PC-9 (cell line): ENCODE measurements at regions not wholly inside any gene's neighbourhood (a gene's known extent, or its start where the extent isn't known, plus 50 kb on each side); places are given as distances from the start of the nearest gene placed in this dataset.

Experiments
- BruUV-seq: library from RNA; stranded (reverse); fragments of 400-500 nt; replicated peaks from 2 replicates; lab custom pipeline; 2021; lab: Mats Ljungman, UMichigan
- CTCF ChIA-PET: fragments of 300-600 bp; sonication (Branson Sonifier 250); formaldehyde crosslinking; loops from one replicate; lab custom pipeline; 2022; ENCODE audit warnings: antibody characterized with exemption; lab: Charles Lee
- POLR2A ChIA-PET: fragments of 300-600 bp; sonication (Branson Sonifier 250); formaldehyde crosslinking; loops from one replicate; lab custom pipeline; 2022; ENCODE audit warnings: antibody characterized with exemption; ENCODE audit not compliant: unreplicated experiment; lab: Charles Lee
- DNase-seq, 2 experiments: peaks; one replicate each; pipeline versions ENCODE4 v3.0.0 to v3.0.0-alpha.2; 2015 to 2022; ENCODE audit warnings: mixed read lengths in 1 of 2
- H2AFZ ChIP-seq: fragments of 200-600 bp; sonication (generic); 2 replicates; pipeline ENCODE4 v1.8.1; 2017; ENCODE audit warnings: antibody characterized with exemption
- H3F3A ChIP-seq: fragments of 200-600 bp; sonication (generic); 2 replicates; pipeline ENCODE4 v1.8.1; 2017; ENCODE audit warnings: antibody characterized with exemption, mild to moderate bottlenecking, low read depth; ENCODE audit not compliant: insufficient read depth
- H3K27ac ChIP-seq: fragments of 200-600 bp; sonication (generic); 2 replicates; pipeline ENCODE4 v1.6.1; 2016; ENCODE audit warnings: mixed run types
- H3K27me3 ChIP-seq: fragments of 200-600 bp; sonication (generic); 2 replicates; pipeline ENCODE4 v1.6.1; 2016; ENCODE audit warnings: low read depth, mixed run types; ENCODE audit not compliant: insufficient read depth
- H3K36me3 ChIP-seq: fragments of 200-600 bp; sonication (generic); 2 replicates; pipeline ENCODE4 v1.6.1; 2016; ENCODE audit warnings: low read depth, mixed run types
- H3K4me1 ChIP-seq: fragments of 200-600 bp; sonication (generic); replicated peaks from 2 replicates; pipeline ENCODE4 v1.6.1; 2016; ENCODE audit warnings: mixed run types; ENCODE audit not compliant: insufficient read depth
- H3K4me2 ChIP-seq: fragments of 200-600 bp; sonication (generic); 2 replicates; pipeline ENCODE4 v1.6.1; 2017; ENCODE audit warnings: mixed run types
- H3K4me3 ChIP-seq: fragments of 200-600 bp; sonication (generic); 2 replicates; pipeline ENCODE4 v1.6.1; 2016; ENCODE audit warnings: mixed run types
- H3K79me2 ChIP-seq: fragments of 200-600 bp; sonication (generic); 2 replicates; pipeline ENCODE4 v1.6.1; 2017; ENCODE audit warnings: low read depth, mixed run types
- H3K9me2 ChIP-seq: fragments of 200-600 bp; sonication (generic); 2 replicates; pipeline ENCODE4 v1.8.1; 2017; ENCODE audit warnings: mild to moderate bottlenecking; ENCODE audit not compliant: insufficient read depth
- H3K9me3 ChIP-seq: fragments of 200-600 bp; sonication (generic); 2 replicates; pipeline ENCODE4 v1.8.1; 2016; ENCODE audit warnings: low read depth; ENCODE audit not compliant: insufficient read depth
- H4K20me1 ChIP-seq: fragments of 200-600 bp; sonication (generic); 2 replicates; pipeline ENCODE4 v1.8.1; 2017; ENCODE audit not compliant: insufficient read depth
- EZH2 ChIP-seq: fragments of 200-600 bp; sonication (generic); IDR thresholded peaks from 2 replicates; pipeline ENCODE4 v1.8.0; 2017; ENCODE audit warnings: antibody characterized with exemption, low read depth
- intact Hi-C: fragments of 100-400 bp; cut with micrococcal nuclease; formaldehyde crosslinking; loops from one replicate; pipeline ENCODE4 v1.10.0; 2022; ENCODE audit not compliant: unreplicated experiment
- TF ChIP-seq, protein P1 (sequence below): fragments of 200-600 bp; sonication (generic); conservative IDR thresholded peaks from 2 replicates; pipeline ENCODE4 v1.6.1; 2017; ENCODE audit warnings: mixed run types, antibody characterized with exemption, mild to moderate bottlenecking, moderate library complexity

DNA sequence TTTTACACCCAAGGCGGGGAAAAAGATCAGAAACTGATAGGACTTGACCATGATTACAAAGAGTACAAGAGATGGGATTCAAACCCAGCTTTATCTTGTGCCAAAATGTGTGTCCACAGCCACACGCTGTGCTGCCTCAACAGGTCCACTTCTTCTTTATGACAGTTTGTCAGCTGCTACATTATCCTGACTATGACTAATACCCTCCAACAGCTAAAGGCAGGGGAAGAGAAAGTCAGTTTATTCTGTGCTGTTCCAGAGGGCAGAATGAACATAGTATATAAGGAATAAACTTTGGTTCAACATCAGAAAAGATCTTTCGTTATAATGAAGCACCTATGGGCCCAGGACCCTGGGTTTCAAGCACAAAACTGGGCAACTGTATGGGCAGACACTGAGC is 668.2 kb upstream of the TENM4 start:
- Histone ChIP-seq H3F3A (no peaks in the 10 kb centered on the region), H3K9me2 (no peaks in the 10 kb centered on the region; the same call in 1 of the 2 replicates), H3K9me3 (no peaks in the 10 kb centered on the region), H3K4me2 (no peak overlapping the region), H4K20me1 (no peaks in the 10 kb centered on the region), H3K79me2 (no peaks in the 10 kb centered on the region), H3K4me3 (no peak overlapping the region), H3K27ac (no peak overlapping the region), H3K36me3 (no peaks in the 10 kb centered on the region), H3K4me1 (no peaks in the 10 kb centered on the region), H2AFZ (no peak overlapping the region), H3K27me3 (no peaks in the 10 kb centered on the region)
- intact Hi-C loops = no loop called here
- no peak for DNase-seq
- BruUV-seq = no TSS peak
- ChIA-PET CTCF (no interaction called here), POLR2A (interaction anchor here (0.6 kb wide), 1 partner anchor 198 kb away, joined by 4 read pairs; no protein-coding TSS in a partner anchor)
- TF ChIP-seq EZH2 = no peak
- TF ChIP-seq, protein P1, sequence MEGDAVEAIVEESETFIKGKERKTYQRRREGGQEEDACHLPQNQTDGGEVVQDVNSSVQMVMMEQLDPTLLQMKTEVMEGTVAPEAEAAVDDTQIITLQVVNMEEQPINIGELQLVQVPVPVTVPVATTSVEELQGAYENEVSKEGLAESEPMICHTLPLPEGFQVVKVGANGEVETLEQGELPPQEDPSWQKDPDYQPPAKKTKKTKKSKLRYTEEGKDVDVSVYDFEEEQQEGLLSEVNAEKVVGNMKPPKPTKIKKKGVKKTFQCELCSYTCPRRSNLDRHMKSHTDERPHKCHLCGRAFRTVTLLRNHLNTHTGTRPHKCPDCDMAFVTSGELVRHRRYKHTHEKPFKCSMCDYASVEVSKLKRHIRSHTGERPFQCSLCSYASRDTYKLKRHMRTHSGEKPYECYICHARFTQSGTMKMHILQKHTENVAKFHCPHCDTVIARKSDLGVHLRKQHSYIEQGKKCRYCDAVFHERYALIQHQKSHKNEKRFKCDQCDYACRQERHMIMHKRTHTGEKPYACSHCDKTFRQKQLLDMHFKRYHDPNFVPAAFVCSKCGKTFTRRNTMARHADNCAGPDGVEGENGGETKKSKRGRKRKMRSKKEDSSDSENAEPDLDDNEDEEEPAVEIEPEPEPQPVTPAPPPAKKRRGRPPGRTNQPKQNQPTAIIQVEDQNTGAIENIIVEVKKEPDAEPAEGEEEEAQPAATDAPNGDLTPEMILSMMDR = no peak

- BruUV-seq = no TSS peak
- Histone ChIP-seq H3K27ac (no peak overlapping the region), H3K4me3 (no peak overlapping the region), H3K9me3 (no peaks in the 10 kb centered on the region), H3K36me3 (no peaks in the 10 kb centered on the region), H3K79me2 (no peaks in the 10 kb centered on the region), H3K4me2 (no peak overlapping the region), H2AFZ (no peak overlapping the region), H4K20me1 (no peaks in the 10 kb centered on the region), H3K27me3 (no peaks in the 10 kb centered on the region), H3K9me2 (no peaks in the 10 kb centered on the region; the same call in 1 of the 2 replicates), H3F3A (no peaks in the 10 kb centered on the region), H3K4me1 (no peaks in the 10 kb centered on the region)
- ChIA-PET CTCF (no interaction called here), POLR2A (no interaction called here)
- no peak for DNase-seq
- intact Hi-C loops = no loop called here
- TF ChIP-seq, protein P1 = no peak
- no peak for TF ChIP-seq EZH2
Measured at GRCh38 chr11:80107415-80107814, 666.6 kb upstream of the TENM4 start.

GRCh38 chr11:80104191-80104590 is 663.4 kb upstream of the TENM4 start:
- H3K9me3 ChIP-seq = no peaks in the 10 kb centered on the region
- no peak overlapping the region for H3K4me2 ChIP-seq
- H3K9me2 ChIP-seq = no peaks in the 10 kb centered on the region; the same call in 1 of the 2 replicates
- no peak overlapping the region for H3K4me3 ChIP-seq
- H3K27me3 ChIP-seq = no peaks in the 10 kb centered on the region
- no TSS peak for BruUV-seq
- ChIA-PET CTCF (no interaction called here), POLR2A (interaction anchor here (0.7 kb wide), 1 partner anchor 93 kb away, joined by 3 read pairs; no protein-coding TSS in a partner anchor)
- no peaks in the 10 kb centered on the region for H3F3A ChIP-seq
- no peaks in the 10 kb centered on the region for H3K4me1 ChIP-seq
- H3K79me2 ChIP-seq = no peaks in the 10 kb centered on the region
- no peak for TF ChIP-seq EZH2
- TF ChIP-seq, protein P1 = no peak
- H3K36me3 ChIP-seq = no peaks in the 10 kb centered on the region
- H2AFZ ChIP-seq = no peak overlapping the region
- DNase-seq = no peak
- no peak overlapping the region for H3K27ac ChIP-seq
- intact Hi-C loops = no loop called here
- H4K20me1 ChIP-seq = no peaks in the 10 kb centered on the region
